ENCODE measurements at regions not wholly inside any gene's neighbourhood (a gene's known extent, or its start where the extent isn't known, plus 50 kb on each side); places are given as distances from the start of the nearest gene placed in this dataset.
A peak's percentile ranks its signal among the peaks of the same experiment; 100 is the strongest.
"Not testable (repeated sequence)": the region's sequence is repeated elsewhere in the genome, so short reads cannot be mapped to it uniquely, and the experiment has no call there.

DNA sequence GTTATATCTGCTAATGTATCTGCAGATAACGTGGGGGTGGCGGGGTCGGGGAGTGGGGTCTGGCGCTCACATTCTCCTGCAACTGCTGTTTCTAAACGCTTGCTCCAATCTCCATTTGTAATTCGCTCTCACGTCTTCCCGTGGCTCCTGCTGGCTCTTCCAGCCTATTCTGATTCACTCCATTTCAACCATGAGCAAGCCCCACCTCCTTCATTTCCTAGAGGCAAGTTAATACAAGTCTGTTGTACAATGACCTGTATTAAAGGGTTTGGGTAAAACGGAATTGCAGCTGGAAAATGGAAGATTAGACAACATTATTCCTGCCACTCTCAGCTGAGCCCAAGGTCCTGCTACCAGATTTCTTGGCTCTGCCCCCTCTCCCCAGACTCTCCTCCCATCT lies 132.3 kb downstream of the CSNK2A3 start:
- no peak for DNase-seq

DNA sequence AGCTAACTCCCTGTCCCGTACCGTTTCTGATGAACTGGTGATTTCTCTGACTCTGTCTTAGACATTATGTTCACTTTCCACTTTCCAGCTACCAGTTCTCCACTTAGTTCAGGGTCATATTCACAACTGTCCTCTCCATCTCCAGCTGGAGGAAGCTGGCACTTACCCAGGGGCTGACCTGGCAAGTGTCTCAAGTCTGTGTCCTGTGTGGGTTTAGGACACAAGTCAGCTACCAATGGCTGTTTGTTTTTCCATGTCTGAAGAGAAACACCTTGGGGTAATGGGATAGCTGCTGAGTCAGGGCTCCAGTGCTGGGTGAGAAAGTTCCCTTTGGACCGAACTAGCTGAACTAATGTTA lies 134.4 kb downstream of the CSNK2A3 start:
- DNase-seq: no peak

DNA sequence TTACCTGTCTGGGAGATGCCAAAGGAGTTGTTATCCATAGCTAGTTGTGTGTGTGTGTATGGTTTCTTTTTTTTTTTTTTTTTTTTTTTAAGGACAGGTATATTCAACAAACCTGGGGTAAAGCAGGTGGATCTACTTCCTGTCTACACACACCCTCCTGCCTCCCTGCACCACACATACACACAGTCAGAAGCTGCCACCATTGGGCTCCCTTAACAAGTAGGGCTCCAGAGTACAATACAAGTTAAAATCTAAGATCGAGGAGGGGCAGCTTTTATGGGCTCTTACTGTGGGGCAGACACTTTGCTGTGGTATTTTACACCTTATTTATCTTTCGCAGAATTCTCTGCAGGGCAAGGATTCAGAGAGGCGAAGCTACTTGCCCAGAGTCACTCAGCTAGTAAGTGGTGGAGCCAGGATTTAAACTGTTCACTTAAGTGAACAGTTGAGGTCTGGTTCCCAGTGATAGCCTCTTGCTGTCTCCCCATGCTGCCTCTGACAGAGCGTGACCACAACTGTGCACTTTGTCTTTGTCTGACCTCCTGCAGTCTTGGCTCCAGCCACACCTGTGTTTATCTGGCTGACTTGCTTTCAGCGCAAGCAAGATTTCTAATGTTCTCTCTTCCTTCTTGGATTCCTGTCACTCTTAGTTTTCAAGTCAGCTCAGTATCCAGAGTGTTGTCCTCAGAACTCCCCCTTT lies 135.0 kb downstream of the CSNK2A3 start:
- DNase-seq: no peak

DNA sequence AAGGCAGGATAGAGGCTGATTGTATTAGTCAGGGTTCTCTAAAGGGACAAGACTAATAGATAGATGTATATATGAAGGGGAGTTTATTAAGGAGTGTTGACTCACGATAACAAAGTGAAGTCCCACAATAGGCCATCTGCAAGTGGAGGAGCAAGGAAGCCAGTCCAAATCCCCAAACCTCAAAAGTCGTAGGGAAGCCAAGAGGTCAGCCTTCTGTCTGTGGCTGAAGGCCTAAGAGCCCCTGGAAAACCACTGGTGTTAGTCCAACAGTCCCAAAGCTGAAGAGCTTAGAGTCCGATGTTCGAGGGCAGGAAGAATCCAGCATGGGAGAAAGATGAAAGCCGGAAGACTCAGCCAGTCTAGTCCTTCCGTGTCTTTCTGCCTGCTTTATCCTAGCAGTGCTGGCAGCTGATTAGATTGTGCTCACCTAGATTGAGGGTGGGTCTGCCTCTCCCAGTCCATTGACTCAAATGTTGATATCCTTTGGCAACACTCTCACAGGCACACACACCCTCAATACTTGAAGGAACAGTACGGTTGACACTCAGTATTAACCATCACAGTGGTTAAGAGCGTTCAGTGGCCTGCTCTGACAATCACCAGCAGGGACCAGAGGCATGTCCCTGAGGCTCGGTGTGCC lies 135.6 kb downstream of the CSNK2A3 start:
- DNase-seq: peak; percentile 45

DNA sequence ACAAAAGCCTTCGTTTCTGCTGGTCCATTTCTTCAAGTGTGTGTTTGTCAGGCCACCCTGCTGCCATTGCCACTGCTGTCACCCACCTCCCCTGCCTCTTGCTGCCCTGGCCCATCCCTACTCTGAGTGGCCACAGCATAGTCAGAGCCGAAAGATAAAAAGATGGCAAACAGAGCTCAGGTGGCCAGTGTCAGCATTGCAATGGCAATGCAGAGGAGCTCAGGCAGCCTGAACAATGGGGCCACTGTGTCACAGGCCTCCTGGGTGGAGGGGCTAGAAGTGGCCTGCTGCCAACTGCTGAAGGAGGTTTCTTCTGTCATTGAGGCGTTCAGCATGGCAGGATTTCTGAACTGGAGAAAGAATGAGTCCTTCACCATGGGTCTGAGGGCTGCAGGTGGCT lies 137.1 kb downstream of the CSNK2A3 start:
- DNase-seq: no peak

DNA sequence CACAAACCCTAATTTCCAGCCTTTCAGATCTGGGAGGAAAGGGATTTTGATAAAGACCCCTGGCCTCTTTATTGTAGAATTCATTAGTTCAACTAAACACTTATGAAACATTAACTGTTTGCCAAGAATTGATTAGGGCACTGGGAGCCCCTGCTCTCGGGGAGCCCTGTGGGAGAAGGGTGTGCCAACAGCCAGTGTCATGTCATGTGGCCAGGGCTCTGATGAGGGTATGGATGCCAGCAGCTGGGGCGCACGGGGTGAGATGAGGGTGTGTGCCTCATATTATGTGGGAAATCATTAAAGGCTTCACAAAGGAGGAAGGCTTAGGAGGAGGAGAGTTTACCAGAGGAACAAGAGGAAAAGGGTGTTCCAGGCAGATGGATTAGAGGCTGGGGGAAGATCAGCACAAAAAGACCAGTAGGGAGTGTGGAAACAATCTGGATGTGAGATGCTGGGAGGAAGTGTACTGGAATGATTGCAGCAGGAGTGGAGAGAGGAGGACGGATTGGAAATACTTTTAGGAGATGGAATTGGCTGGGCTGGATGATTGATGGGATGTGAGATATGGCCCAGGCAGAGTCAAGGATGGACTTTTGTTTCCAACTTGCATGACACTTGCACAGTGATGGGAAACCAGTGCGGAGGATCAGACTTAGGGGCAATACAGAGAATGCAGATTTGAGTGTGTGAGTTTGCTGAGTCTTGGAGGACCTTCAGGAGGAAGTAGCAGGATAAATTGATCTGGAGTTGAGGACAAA lies 137.8 kb downstream of the CSNK2A3 start:
- no peak for DNase-seq

DNA sequence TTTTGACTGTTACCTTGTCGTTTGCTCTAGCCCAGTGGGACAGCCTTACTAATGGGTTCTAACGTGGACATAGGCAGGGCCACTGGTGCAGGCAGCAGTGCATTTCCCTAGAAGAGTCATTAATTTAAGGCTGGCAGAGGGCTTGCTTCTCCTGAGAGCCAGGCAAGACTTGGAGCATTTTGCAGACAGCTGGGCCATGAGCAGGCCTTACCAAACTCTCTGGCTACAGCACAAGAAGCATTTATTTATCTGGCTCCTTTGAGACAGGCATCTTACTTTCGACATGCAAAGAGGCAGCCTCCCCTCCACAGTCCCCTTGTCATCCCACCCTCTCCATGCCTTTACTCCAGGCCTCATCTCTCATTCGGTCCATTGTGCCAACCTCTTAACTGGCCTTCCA lies 139.9 kb downstream of the CSNK2A3 start:
- no peak for DNase-seq

DNA sequence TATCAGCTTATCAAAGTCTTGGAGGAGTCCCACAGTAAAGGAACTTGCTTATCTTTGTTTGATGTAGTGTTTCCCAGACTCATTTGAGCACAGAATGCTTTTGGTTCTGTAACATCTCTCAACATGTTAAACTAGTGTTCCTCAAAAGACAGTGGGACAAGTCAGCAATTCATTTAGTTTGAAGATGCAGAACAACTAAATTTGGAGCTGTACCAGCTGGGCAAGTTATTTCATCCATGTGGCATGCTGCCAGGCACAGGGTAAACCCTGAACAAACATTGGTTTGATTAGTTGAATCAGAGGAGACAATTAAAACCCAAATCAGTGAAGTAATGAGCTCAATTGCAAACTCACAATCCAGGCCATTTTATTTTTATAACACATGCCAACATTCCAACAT lies 141.2 kb downstream of the CSNK2A3 start:
- no peak for DNase-seq

DNA sequence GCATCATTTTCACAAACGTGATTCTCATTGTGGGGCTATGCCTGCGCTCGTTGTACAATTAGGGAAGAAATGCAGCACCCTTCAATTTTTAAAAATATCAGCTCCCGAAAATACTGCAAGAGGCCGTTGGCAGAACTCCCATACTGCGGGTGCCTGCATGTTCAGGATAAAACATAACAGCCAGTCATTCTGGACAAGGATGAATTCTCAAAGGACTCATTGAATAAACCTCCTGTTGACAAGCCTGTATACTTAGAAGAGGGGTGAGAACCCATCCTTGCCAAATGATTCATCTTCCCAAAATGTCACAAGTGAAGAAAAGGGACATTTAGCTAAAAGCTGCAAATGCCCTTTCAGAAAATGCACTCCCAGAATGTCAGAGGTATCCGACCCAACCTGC lies 141.9 kb downstream of the CSNK2A3 start:
- DNase-seq: no peak

DNA sequence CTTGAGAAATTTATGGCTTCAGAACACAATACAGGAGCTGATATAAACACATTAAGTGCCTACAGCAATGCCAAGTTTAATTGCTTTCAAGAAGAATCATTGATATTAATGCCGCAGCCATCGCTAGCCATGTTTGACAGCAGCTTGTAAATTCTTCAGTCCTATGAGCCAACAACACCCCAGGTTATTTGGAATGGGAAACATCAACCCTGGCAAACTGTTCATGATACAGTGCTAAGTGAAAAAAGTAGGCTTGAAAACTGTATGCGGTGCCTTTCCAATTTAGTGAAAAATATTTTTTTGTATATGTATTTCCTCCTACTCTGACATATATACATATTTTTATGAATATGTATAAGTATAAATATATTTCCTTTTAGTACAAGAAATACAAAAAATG lies 142.6 kb downstream of the CSNK2A3 start:
- no peak for DNase-seq

DNA sequence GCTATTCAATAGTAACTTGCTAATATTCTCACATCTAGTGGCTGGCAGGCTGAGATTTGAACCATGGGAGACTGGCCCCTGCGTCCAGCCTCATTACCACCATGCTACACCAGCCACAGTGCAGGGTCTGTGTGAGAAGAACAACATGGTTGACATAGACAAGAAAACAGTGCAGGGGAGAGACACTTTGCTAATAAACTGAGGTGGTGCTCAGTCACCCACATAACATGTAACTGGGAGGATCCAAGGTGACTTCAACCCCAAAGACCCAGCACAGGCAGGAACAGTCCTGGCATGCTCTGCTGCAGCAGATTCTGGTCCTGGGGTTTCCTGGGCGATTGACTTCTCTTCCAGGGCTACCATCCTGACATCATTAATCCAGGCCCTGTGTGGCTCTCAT lies 143.1 kb downstream of the CSNK2A3 start:
- DNase-seq: no peak

DNA sequence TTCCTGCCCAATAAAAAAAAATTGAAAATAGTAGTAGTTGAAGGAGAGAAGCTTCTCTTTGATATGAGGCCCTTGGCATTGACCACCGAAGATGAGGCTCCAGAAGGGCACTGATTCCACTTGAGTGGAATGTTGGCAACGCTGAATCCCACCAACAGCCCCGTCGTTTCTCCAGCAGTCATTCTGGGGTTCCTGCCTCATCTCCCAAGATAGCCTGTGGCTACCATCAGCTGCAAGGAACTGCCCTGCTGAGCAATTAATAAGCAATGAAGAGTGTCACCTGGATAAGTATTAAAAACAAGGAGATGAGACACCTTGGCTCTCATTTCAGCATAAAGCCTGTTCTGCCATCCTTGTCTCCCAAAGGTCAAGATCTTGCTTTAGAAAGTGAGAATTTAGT lies 144.1 kb downstream of the CSNK2A3 start:
- no peak for DNase-seq

DNA sequence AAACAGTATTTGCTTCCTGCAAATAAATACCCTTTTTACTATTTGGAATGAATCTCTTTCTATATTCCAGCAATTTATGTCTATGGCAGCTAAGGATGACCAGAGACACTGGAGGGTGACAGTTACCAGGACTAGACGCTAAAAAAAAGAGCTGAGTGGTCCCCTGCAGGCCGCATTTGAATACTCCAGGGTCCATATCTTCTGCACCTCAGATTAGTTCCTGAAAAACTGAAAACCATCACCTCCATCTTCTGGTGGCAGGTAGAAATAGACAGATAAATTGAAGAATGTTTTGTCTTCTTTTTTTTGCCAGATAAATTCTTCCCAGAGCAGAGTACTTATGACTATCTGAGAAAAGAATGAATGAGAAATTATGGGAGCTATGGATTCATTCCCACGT lies 145.6 kb downstream of the CSNK2A3 start:
- no peak for DNase-seq

DNA sequence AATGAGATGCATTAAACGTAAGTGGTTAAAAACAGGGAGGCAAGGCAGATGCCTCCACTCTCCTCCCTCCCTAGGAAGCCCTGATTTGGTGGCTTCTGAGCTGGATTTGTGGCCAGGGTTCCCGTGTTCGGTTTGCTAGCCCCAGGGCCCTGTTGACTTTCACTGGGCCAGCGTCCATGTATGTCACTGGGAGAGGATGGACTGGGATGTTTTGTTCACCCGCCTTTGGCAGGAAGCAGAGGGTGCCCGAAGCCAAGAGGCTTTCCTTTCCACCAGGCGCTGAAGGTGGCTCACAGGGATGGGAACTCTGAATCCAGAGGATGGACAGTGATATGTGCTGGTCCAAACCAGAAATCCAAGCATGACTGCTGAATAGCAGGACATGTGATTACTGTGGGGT lies 146.6 kb downstream of the CSNK2A3 start:
- no peak for DNase-seq

DNA sequence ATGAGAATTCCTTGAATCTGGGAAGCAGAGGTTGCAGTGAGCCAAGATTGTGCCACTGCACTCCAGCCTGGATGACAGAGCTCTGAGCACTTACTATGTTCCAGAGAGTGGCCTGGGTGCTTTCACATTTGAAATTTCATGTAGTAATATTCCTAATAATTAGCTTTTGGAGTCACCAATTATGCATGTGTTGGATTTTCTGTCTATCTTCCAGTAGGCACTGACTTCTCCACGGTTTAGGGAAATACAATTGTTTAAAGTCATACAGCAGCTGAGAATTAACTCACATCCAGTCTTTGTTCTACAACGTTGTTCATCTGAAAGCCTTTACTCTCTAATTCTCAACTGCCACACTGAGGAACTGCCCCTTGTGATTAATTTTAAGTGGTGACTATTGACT lies 150.2 kb downstream of the CSNK2A3 start:
- DNase-seq: no peak

DNA sequence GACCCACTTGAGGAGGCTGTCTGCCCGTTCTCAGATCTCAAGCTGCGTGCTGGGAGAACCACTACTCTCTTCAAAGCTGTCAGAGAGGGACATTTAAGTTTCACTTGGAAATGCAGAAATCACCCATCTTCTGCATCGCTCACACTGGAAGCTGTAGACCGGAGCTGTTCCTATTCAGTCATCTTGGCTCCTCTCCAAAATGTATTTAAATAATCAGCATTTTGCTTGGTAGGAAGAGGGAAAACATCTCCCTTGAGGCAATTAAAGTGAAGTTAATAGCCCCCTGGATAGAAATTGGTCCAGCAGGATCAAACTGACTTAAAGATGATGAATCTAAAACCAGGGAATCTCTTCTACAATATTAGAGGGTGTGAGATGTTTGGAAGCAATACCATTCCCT lies 151.7 kb downstream of the CSNK2A3 start:
- DNase-seq: not testable (repeated sequence)

DNA sequence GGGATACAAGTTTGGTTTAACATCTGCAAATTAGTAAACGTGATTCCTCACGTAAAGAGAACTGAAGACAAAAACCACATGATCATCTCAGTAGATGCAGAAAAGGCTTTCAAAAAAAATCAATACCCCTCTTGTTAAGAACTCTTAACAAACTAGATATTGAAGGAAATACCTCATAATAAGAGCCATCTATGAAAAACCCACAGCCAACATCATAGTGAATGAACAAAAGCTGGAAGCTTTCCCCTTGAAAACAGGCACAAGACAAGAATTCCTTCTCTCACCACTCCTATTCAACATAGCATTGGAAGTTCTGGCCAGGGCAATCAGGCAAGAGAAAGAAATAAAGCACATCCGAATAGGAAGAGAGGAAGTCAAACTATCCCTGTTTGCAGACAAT lies 160.5 kb downstream of the CSNK2A3 start:
- no peak for DNase-seq

DNA sequence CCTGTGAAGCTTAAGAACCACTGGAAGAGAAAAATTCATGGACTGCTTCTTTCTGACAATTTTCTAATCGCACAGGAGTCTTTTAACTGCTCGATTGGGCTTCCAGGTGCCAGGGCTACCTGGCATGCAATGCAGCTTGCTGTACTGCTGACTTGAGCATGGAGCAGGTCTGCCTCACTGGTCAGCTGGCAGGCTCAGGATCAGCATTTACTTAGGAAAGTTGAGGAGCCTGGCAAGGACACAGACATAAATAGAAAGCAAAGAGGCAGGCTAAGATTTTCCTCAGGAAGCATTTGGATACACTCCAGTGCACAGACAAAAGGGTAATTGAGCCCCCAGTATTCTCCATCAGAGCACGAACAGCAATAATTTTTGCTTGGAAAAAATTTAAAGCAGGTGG lies 163.5 kb downstream of the CSNK2A3 start:
- no peak for DNase-seq

DNA sequence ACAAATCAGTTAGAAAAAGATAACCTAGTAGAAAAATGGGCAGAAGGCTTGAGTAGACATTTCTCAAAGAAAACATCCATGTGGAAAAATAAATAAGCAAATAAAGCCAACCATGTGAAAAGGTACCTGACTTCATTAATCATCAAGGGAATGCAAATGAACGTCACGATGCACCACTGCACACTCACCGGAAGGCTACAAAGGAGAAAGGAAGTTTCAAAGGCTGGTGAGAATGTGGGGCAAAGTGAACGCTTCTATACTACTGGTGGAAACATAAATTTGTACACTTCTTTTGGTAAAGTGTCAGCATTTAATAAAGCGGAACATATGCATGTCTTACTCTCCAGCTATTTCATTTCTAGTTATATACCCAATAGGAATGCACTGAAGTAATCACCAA lies 166.8 kb downstream of the CSNK2A3 start:
- DNase-seq: no peak

DNA sequence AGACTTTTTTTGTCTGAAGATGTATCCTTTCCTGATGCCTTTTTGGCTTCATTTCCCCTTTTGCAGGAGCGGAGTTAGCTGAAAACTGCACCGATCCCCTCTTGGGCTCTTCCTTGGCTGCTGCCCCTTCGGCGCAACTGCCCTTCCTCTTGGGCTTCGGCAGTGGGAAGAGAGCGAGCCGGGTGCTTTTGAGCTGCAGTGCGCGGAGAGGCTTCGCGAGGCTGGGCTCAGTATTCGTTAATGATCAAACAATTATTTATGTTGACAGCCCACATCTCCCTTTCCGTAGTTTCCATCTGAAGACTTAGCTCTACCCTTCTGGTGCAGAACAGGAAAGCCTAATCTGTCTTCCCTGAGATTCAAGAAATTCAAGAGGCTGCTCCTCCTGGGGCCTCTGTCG lies 170.8 kb downstream of the CSNK2A3 start:
- DNase-seq: no peak

DNA sequence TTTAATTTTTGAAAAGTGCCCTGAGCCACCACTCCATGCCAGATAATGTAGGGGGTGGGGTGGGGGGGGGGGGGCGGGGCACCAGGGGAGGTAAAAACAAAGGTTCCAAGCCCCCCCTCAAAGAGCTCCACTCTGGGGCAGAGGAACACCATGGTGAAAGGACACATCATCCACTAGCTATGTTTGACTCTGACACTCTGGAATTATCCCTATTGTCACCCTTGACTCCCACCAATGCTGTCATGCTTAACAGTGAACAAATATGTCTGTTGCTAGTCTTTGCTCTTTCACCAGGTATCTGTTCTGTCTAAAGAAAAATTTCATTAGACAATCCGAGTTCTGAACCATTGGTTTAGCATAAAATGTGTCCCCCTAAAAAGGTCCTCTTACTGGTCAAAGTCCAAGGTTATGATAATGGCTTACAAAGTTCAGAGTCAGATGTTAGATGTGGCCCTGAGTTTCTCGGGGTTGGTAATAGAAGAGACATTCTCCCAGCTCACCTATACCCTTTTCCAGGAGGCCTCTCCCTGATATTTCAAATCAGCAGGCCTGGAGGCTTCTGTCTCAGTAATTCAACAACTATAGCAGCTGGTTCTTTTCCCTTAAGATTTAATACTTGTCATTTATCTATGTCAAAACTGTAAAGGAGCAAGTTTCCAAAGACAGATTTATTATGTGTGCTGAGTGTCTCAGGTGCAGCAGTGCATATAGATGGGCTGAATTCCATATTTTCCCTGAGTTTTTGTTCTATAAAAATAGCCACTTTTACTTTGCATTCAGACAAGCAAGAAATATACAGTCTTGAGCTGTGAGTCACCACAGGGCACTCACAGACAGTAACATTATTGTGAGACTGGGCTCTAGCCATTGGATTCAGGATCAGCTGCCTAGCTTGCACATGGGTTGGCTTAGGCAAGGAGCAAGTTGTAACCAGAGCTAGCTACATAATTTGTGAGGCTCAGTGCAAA lies 174.1 kb downstream of the CSNK2A3 start:
- DNase-seq: no peak

DNA sequence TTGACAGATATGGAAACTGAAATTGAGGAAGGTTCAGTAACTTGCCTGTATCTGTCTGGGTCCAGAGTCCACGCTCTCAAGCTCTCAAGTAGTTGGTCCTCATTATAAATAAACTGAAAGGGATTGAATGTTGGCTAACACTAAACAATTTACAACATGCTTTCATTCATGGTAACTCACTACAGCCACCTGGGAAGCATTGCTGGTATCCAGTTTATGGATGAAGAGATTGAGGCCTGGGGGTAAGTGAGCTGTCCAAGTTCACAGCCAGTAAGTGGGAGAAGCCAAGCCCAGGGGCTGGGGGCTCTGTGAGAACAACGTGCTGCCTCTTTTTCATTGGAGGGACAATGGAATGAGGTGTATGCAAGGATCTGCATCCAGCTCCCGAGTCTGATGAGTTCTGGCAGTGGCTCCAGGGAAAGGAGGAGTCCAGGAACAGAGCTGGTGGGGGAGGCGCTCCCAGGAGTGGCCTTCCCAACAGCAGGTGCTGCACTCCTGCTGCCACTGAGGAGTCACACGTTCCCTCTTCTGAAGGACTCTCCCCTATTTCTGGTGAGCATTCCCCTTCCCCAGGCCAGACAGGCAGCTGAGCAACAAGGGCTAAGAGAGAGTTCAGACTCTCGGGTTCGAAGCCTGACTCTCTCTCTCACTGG lies 175.8 kb downstream of the CSNK2A3 start:
- DNase-seq: no peak

All from muscle of arm (tissue), 1 donor.